ENCODE measurements at regions not wholly inside any gene's neighbourhood (a gene's known extent, or its start where the extent isn't known, plus 50 kb on each side); places are given as distances from the start of the nearest gene placed in this dataset.

DNA sequence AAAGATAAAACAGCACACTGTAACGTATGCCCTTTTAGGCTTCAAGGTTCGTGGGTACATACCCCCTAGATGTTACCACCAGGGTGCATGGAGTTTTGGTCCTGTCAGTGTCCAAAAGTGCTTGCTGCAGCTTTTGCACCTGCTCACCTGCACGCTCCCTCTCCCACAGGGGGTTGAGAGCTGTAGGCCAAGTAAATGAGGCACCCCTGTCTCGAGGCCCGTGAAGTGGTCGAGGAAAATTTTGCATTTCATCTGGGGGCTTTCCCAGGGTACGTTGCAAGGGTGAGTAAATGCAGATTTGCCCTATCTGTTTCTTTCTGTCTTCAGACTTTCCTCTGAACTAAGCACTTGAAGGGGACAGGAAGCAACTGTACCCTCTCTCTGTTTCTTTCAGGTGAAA, 136.0 kb downstream of the THBS2 start:
- TF ChIP-seq, protein P1, sequence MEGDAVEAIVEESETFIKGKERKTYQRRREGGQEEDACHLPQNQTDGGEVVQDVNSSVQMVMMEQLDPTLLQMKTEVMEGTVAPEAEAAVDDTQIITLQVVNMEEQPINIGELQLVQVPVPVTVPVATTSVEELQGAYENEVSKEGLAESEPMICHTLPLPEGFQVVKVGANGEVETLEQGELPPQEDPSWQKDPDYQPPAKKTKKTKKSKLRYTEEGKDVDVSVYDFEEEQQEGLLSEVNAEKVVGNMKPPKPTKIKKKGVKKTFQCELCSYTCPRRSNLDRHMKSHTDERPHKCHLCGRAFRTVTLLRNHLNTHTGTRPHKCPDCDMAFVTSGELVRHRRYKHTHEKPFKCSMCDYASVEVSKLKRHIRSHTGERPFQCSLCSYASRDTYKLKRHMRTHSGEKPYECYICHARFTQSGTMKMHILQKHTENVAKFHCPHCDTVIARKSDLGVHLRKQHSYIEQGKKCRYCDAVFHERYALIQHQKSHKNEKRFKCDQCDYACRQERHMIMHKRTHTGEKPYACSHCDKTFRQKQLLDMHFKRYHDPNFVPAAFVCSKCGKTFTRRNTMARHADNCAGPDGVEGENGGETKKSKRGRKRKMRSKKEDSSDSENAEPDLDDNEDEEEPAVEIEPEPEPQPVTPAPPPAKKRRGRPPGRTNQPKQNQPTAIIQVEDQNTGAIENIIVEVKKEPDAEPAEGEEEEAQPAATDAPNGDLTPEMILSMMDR (IDR thresholded peaks at IDR 0.05) = no peak
- TF ChIP-seq, protein P2, sequence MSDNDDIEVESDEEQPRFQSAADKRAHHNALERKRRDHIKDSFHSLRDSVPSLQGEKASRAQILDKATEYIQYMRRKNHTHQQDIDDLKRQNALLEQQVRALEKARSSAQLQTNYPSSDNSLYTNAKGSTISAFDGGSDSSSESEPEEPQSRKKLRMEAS (IDR thresholded peaks at IDR 0.05; ENCODE audit: low read depth) = no peak
- TF ChIP-seq TAF1 (IDR thresholded peaks at IDR 0.05; ENCODE audit: borderline replicate concordance, low read depth, low read length) (no peak), GABPA (IDR thresholded peaks at IDR 0.05; ENCODE audit: low read depth) (no peak), EZH2phosphoT487 (IDR thresholded peaks at IDR 0.05; ENCODE audit: borderline replicate concordance, low read depth) (no peak), ELF1 (IDR thresholded peaks at IDR 0.05) (no peak), USF1 (IDR thresholded peaks at IDR 0.05; ENCODE audit: borderline replicate concordance, low read depth) (no peak), USF2 (IDR thresholded peaks at IDR 0.05; ENCODE audit: borderline replicate concordance, low read depth, low read length) (no peak), MEF2A (IDR thresholded peaks at IDR 0.05; ENCODE audit: borderline replicate concordance, low read depth) (no peak), MXI1 (IDR thresholded peaks at IDR 0.05; ENCODE audit: low read depth, low read length) (no peak)
